Pancreas (tissue), 10 donors: ENCODE measurements at regions not wholly inside any gene's neighbourhood (a gene's known extent, or its start where the extent isn't known, plus 50 kb on each side); places are given as distances from the start of the nearest gene placed in this dataset.

Experiments
- ATAC-seq, 4 donors: fragments of 200-7000 bp; cut with Tn5 transposase; one replicate each; pipeline versions ENCODE4 v1.8.0 to v1.9.1; 2020; ENCODE audit warnings: mild to moderate bottlenecking in 4 of 4, moderate library complexity in 4 of 4
- DNase-seq, 6 donors: peaks; one replicate each; pipeline ENCODE4 v3.0.0-alpha.2; 2020
- FAIRE-seq: peaks from 2 replicates; lab custom pipeline; 2012; peaks lifted over from hg19 to GRCh38; lab: Jason Lieb, UNC
- H3K27ac ChIP-seq, 4 donors: fragments of 200-600 bp; sonication (generic); 1 replicate in 3 of 4; 2 replicates in 1 of 4; pipeline versions ENCODE4 v1.5.0 to v1.8.0; 2020
- H3K27me3 ChIP-seq, 4 donors: fragments of 200-600 bp; one replicate each; pipeline ENCODE4 v1.8.0; 2021
- H3K36me3 ChIP-seq, 3 donors: fragments of 200-600 bp; sonication (generic) in 1 of 3; one replicate each; pipeline versions ENCODE4 v1.5.0 to v1.8.0; 2020 to 2021
- H3K4me1 ChIP-seq, 3 donors: fragments of 200-600 bp; one replicate each; pipeline ENCODE4 v1.8.0; 2021
- H3K4me3 ChIP-seq, 4 donors: fragments of 200-600 bp; sonication (generic) in 2 of 4; one replicate each; pipeline versions ENCODE4 v1.5.0 to v1.8.0; 2020 to 2021
- H3K9me3 ChIP-seq, 4 donors: fragments of 200-600 bp; one replicate each; pipeline ENCODE4 v1.8.0; 2021
- CTCF ChIP-seq, 4 donors: fragments of 200-600 bp; sonication (generic) in 3 of 4; IDR thresholded peaks; one replicate each; pipeline versions ENCODE4 v1.5.0 to v1.8.0; 2021; ENCODE audit warnings: antibody characterized with exemption in 4 of 4
- WGBS, 2 donors: extraction: QIAGEN DNeasy Blood & Tissue Kit; methylation state at CpG; one replicate each; pipeline ENCODE4 v1.1.7; 2013; 5-methylcytosine and 5-hydroxymethylcytosine counted together
- intact Hi-C, 3 donors: fragments of 100-400 bp; cut with DNase I; formaldehyde crosslinking; loops; one replicate each; pipeline versions ENCODE4 v1.11.1 to v1.14.2; 2022
- donor health status: healthy with polysubstance abuse.
- donor health status: DM: no; HTN: no; CAD: no; lungs with moderate emphysema.
- donor health status: DM: no; HTN: no; CAD: no.
- donor health status: control.
- donor health status: control.
- donor health status: Bipolar disorder and iron deficiency.
- donor health status: DM: yes; HTN: yes; CAD: no.
- donor health status: DM: no; HTN: no; CAD: no.
- donor health status: DM: no; HTN: no; CAD: no.
- donor health status: DM: yes; HTN: yes; CAD: no.

- Histone ChIP-seq H3K27me3 (peaks cover 0 to 12% (median 4%) of the 10 kb centered on the region in 4 donors), H3K27ac (no peak overlapping the region), H3K9me3 (no peaks in the 10 kb centered on the region), H3K36me3 (no peaks in the 10 kb centered on the region), H3K4me1 (no peaks in the 10 kb centered on the region), H3K4me3 (no peak overlapping the region)
- intact Hi-C loops: no loop called here
- no peak for ATAC-seq
- no peak for TF ChIP-seq CTCF (IDR thresholded peaks at IDR 0.05)
- 73 to 83% methylated on average over 6 of the region's 6 CpGs for WGBS, 2 donors
- DNase-seq: no peak
- no peak for FAIRE-seq
Observed at GRCh38 chrX:13518126-13518525, 51.3 kb upstream of the EGFL6 start.

DNA sequence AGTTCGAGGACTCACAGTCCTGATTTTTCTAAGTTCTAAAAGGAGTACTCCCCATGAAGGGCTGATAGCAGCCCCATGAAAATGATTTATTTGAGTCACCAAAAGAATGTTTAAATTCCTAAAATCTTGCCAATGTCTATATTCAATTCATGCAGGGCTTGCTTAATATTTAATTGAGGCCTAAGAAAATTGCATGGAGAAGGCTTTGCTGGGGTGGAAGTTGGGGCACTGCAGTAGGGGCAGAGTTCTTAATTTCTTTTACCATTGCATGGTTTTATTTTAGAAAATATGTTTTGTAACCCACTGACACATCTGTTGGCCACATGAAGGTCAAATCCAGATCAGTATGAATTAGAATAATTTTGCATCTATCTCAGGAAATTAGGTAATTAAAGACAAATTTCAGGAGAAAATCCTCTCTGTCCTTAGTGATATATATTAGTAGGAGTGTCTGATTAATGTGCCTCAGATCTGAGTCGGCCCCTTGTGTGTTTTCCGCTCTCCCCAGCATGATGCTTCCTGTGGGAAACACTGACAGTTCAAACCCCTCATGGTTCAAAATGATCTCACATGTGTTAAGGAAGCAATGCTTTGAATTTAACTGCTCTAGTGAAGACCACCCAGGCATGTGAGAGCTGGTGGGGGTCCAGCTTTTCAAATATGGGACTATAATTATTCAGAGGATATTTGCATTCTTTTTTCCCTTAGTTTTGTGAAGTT, 54.0 kb upstream of the EGFL6 start:
- no peaks in the 10 kb centered on the region for H3K4me1 ChIP-seq
- WGBS, 2 donors: 84 to 85% methylated on average over 3 of the region's 3 CpGs
- no peak overlapping the region for H3K27ac ChIP-seq
- no peak for DNase-seq
- no peak for ATAC-seq
- intact Hi-C loops: no loop called here
- FAIRE-seq: no peak
- H3K36me3 ChIP-seq: no peaks in the 10 kb centered on the region
- H3K9me3 ChIP-seq: no peaks in the 10 kb centered on the region
- peaks cover 0 to 13% (median 3%) of the 10 kb centered on the region in 4 donors for H3K27me3 ChIP-seq
- no peak overlapping the region for H3K4me3 ChIP-seq
- no peak for TF ChIP-seq CTCF (IDR thresholded peaks at IDR 0.05)

GRCh38 chrX:13511944-13512330, 57.5 kb upstream of the EGFL6 start:
- no peak for ATAC-seq
- 57 to 62% methylated on average over 2 of the region's 2 CpGs for WGBS, 2 donors
- no peak for TF ChIP-seq CTCF (IDR thresholded peaks at IDR 0.05)
- H3K27ac ChIP-seq: no peak overlapping the region
- H3K4me1 ChIP-seq: no peaks in the 10 kb centered on the region
- DNase-seq: no peak
- H3K27me3 ChIP-seq: peaks cover 0 to 13% (median 3%) of the 10 kb centered on the region in 4 donors
- intact Hi-C loops: no loop called here
- H3K9me3 ChIP-seq: no peaks in the 10 kb centered on the region
- no peak for FAIRE-seq
- no peaks in the 10 kb centered on the region for H3K36me3 ChIP-seq
- no peak overlapping the region for H3K4me3 ChIP-seq

GRCh38 chrX:13511241-13511943, 58.0 kb upstream of the EGFL6 start:
- H3K27ac ChIP-seq: no peak overlapping the region
- H3K4me3 ChIP-seq: no peak overlapping the region
- 83 to 95% methylated on average over 1 of the region's 1 CpG for WGBS, 2 donors
- no peaks in the 10 kb centered on the region for H3K36me3 ChIP-seq
- DNase-seq: no peak
- ATAC-seq: no peak
- H3K27me3 ChIP-seq: peaks cover 0 to 13% (median 2%) of the 10 kb centered on the region in 4 donors
- TF ChIP-seq CTCF (IDR thresholded peaks at IDR 0.05): no peak
- H3K9me3 ChIP-seq: no peaks in the 10 kb centered on the region
- no peaks in the 10 kb centered on the region for H3K4me1 ChIP-seq
- intact Hi-C loops: no loop called here
- FAIRE-seq: peak; percentile 37

DNA sequence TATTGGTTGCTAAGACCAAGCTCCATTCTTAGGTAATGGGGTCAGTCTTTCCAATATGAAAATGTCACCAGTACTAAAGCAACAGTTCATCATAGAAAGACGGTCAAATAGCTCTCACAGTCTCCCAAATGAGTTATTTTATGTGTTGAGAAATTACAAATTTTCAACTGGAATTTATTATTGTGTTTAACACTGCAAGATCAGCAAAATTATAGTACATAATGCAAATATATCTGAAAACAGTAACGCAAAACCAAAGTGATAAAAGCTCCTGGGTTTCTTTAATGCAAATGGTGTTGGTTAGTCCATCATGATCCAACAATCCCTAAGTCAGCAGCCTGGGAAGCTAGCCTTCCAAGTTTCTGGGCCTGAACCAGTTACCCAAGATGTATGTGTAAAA, 61.5 kb upstream of the EGFL6 start:
- TF ChIP-seq CTCF (IDR thresholded peaks at IDR 0.05): no peak
- WGBS, 2 donors: 69 to 70% methylated on average over 2 of the region's 2 CpGs
- no peaks in the 10 kb centered on the region for H3K36me3 ChIP-seq
- H3K9me3 ChIP-seq: no peaks in the 10 kb centered on the region
- no peak overlapping the region for H3K4me3 ChIP-seq
- H3K4me1 ChIP-seq: no peaks in the 10 kb centered on the region
- ATAC-seq (no peak), DNase-seq (no peak), FAIRE-seq (no peak)
- no peak overlapping the region for H3K27ac ChIP-seq
- intact Hi-C loops: loop anchor here in 2 of 3 donors (5.0 to 10.0 kb wide), 3 partner anchors 139 to 529 kb away; no protein-coding TSS in a partner anchor
- peaks cover 0 to 4% (median 0%) of the 10 kb centered on the region in 4 donors for H3K27me3 ChIP-seq
